MM.1S (cell line): ENCODE measurements at regions not wholly inside any gene's neighbourhood (a gene's known extent, or its start where the extent isn't known, plus 50 kb on each side); places are given as distances from the start of the nearest gene placed in this dataset.

Source experiments
- DNase-seq: peaks from one replicate; pipeline ENCODE4 v3.0.0-alpha.2; 2015
- H2AFZ ChIP-seq: fragments of 300-600 bp; sonication (generic); 2 replicates; pipeline ENCODE4 v1.6.0; 2016; ENCODE audit warnings: antibody characterized with exemption, low read length
- H3F3A ChIP-seq: fragments of 300-600 bp; sonication (generic); 2 replicates; pipeline ENCODE4 v1.6.1; 2016; ENCODE audit warnings: mild to moderate bottlenecking, antibody characterized with exemption, low read length, moderate library complexity, mixed read lengths; ENCODE audit not compliant: insufficient read depth
- H3K27ac ChIP-seq: fragments of 300-600 bp; sonication (generic); 2 replicates; pipeline ENCODE4 v1.5.1; 2016; ENCODE audit warnings: mild to moderate bottlenecking, low read length
- H3K27me3 ChIP-seq: fragments of 300-600 bp; sonication (generic); replicated peaks from 2 replicates; pipeline ENCODE4 v1.6.0; 2016; ENCODE audit warnings: low read length; ENCODE audit not compliant: insufficient read depth
- H3K36me3 ChIP-seq: fragments of 300-600 bp; sonication (generic); replicated peaks from 2 replicates; pipeline ENCODE4 v1.6.1; 2016; ENCODE audit warnings: mild to moderate bottlenecking, low read length, mixed read lengths; ENCODE audit not compliant: insufficient read depth
- H3K4me1 ChIP-seq: fragments of 300-600 bp; sonication (generic); 2 replicates; pipeline ENCODE4 v1.6.1; 2016; ENCODE audit warnings: low read length, mixed read lengths
- H3K4me2 ChIP-seq: fragments of 300-600 bp; sonication (generic); 2 replicates; pipeline ENCODE4 v1.6.0; 2016; ENCODE audit warnings: low read depth, low read length
- H3K4me3 ChIP-seq: fragments of 300-600 bp; sonication (generic); 2 replicates; pipeline ENCODE4 v1.5.1; 2016; ENCODE audit warnings: low read length, mixed read lengths
- H3K79me2 ChIP-seq: fragments of 300-600 bp; sonication (generic); 2 replicates; pipeline ENCODE4 v1.6.1; 2016; ENCODE audit warnings: mixed run types, low read length, mixed read lengths
- H3K9ac ChIP-seq: fragments of 300-600 bp; sonication (generic); 2 replicates; pipeline ENCODE4 v1.6.1; 2016; ENCODE audit warnings: low read length, mixed read lengths
- H3K9me2 ChIP-seq: fragments of 300-600 bp; sonication (generic); replicated peaks from 2 replicates; pipeline ENCODE4 v1.6.1; 2016; ENCODE audit warnings: mild to moderate bottlenecking, low read length, mixed read lengths; ENCODE audit not compliant: insufficient read depth
- H3K9me3 ChIP-seq: fragments of 300-600 bp; sonication (generic); replicated peaks from 2 replicates; pipeline ENCODE4 v1.6.1; 2016; ENCODE audit warnings: mild to moderate bottlenecking, low read length, mixed read lengths; ENCODE audit not compliant: insufficient read depth
- H4K20me1 ChIP-seq: fragments of 300-600 bp; sonication (generic); 2 replicates; pipeline ENCODE4 v1.6.1; 2016; ENCODE audit warnings: mild to moderate bottlenecking, low read length, moderate library complexity, mixed read lengths; ENCODE audit not compliant: insufficient read depth
- CTCF ChIP-seq: fragments of 300-600 bp; sonication (generic); IDR thresholded peaks from 2 replicates; pipeline ENCODE4 v1.5.1; 2016; ENCODE audit warnings: antibody characterized with exemption, low read length, mixed read lengths
- EZH2 ChIP-seq: fragments of 300-600 bp; sonication (generic); optimal IDR thresholded peaks from 2 replicates; pipeline ENCODE3; 2017; ENCODE audit warnings: low read depth, mild to moderate bottlenecking, antibody characterized with exemption, low read length, mixed read lengths
- EZH2phosphoT487 ChIP-seq: fragments of 300-600 bp; sonication (generic); IDR thresholded peaks from 2 replicates; pipeline ENCODE4 v1.6.1; 2018; ENCODE audit warnings: antibody characterized with exemption, low read length

DNA sequence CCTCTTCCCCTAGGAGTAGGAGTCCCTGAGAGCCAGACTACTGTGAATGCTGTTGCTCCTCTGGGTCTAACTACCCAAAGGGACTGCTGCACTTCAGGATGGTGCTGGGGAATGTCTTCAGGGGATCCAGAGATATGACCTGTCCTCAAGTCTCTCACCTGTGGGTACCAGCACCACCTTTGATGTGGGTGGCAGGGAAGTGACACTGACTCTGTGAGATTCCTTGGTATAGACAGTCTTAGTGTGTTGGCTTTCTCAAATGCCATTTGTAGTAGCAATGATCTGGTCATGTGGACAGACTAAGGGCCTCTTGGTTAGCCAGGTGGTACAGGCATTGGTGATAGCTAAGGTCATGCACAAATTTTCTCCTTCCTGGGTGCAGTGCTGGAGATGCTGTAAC is 108.9 kb upstream of the ADAMTS3 start:
- Histone ChIP-seq H3K9me2 (no peaks in the 10 kb centered on the region), H3K27me3 (no peaks in the 10 kb centered on the region), H3K9me3 (no peaks in the 10 kb centered on the region), H3F3A (no peaks in the 10 kb centered on the region), H3K9ac (no peak overlapping the region), H4K20me1 (no peaks in the 10 kb centered on the region), H3K4me3 (no peak overlapping the region), H3K79me2 (no peaks in the 10 kb centered on the region), H3K27ac (no peak overlapping the region), H2AFZ (no peak overlapping the region), H3K36me3 (no peaks in the 10 kb centered on the region), H3K4me1 (no peaks in the 10 kb centered on the region), H3K4me2 (no peak overlapping the region)
- no peak for DNase-seq
- TF ChIP-seq CTCF: no peak
- TF ChIP-seq EZH2phosphoT487: no peak
- TF ChIP-seq EZH2: no peak

DNA sequence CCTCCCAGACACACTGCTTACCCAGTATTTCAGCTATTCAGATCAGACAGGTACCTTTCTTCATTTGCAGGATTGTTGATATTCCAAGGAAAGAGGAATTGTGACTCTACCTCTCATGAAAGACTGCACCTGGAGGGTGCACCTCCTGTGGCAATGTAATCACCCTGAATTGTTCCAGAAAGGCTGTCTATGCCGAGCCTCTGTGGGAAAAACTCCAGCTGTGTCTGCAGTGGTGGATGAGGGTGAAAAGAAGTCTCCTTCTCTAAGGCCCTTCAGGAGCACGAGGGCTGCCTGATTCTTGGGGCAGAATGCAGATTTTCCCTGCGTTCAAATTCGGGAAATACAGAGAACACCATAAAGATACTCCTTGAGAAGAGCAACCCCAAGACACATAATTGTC is 108.2 kb upstream of the ADAMTS3 start:
- H2AFZ ChIP-seq: no peak overlapping the region
- H3K4me2 ChIP-seq: no peak overlapping the region
- H3K27me3 ChIP-seq: no peaks in the 10 kb centered on the region
- H3K27ac ChIP-seq: no peak overlapping the region
- H3K9me3 ChIP-seq: no peaks in the 10 kb centered on the region
- H3K36me3 ChIP-seq: no peaks in the 10 kb centered on the region
- H3F3A ChIP-seq: no peaks in the 10 kb centered on the region
- H3K79me2 ChIP-seq: no peaks in the 10 kb centered on the region
- H4K20me1 ChIP-seq: no peaks in the 10 kb centered on the region
- H3K9me2 ChIP-seq: no peaks in the 10 kb centered on the region
- no peak for DNase-seq
- TF ChIP-seq EZH2phosphoT487: no peak
- no peak for TF ChIP-seq CTCF
- TF ChIP-seq EZH2: no peak
- H3K4me3 ChIP-seq: no peak overlapping the region
- no peaks in the 10 kb centered on the region for H3K4me1 ChIP-seq
- H3K9ac ChIP-seq: no peak overlapping the region

GRCh38 chr4:72671980-72672379 is 103.0 kb upstream of the ADAMTS3 start:
- Histone ChIP-seq H4K20me1 (no peaks in the 10 kb centered on the region), H3K36me3 (no peaks in the 10 kb centered on the region), H3K9me3 (no peaks in the 10 kb centered on the region), H3K9me2 (no peaks in the 10 kb centered on the region), H2AFZ (no peak overlapping the region), H3K4me2 (no peak overlapping the region), H3F3A (no peaks in the 10 kb centered on the region), H3K9ac (no peak overlapping the region), H3K4me3 (no peak overlapping the region), H3K79me2 (no peaks in the 10 kb centered on the region), H3K4me1 (no peaks in the 10 kb centered on the region), H3K27ac (no peak overlapping the region), H3K27me3 (no peaks in the 10 kb centered on the region)
- no peak for TF ChIP-seq EZH2
- TF ChIP-seq EZH2phosphoT487: no peak
- no peak for TF ChIP-seq CTCF
- no peak for DNase-seq

DNA sequence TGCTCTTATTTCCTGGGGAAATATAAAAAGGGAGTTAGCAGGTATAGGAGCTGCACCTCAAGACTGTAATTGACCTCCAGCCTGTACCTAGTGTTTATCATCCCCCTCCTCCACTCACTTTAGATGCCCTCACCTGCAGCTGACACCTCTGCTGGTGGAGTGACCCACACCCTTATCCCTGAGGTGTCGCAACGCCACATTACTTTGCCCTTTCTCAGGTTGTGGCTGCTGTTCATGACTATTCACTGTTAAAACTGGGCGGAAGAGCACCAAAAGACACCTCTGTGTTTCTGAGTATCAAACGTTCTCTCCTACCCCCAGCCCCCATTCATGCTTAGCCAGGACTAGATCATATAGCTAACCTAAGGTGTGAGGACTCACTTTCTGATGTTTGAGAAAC is 101.5 kb upstream of the ADAMTS3 start:
- Histone ChIP-seq H3K36me3 (no peaks in the 10 kb centered on the region), H3K4me3 (no peak overlapping the region), H3K9me3 (no peaks in the 10 kb centered on the region), H3K9me2 (no peaks in the 10 kb centered on the region), H3K4me2 (no peak overlapping the region), H3K79me2 (no peaks in the 10 kb centered on the region), H3K27me3 (no peaks in the 10 kb centered on the region), H3F3A (no peaks in the 10 kb centered on the region), H3K4me1 (no peaks in the 10 kb centered on the region), H3K9ac (no peak overlapping the region), H3K27ac (no peak overlapping the region), H2AFZ (no peak overlapping the region), H4K20me1 (no peaks in the 10 kb centered on the region)
- DNase-seq: no peak
- no peak for TF ChIP-seq CTCF
- TF ChIP-seq EZH2: no peak
- TF ChIP-seq EZH2phosphoT487: no peak
